ENCODE measurements at regions not wholly inside any gene's neighbourhood (a gene's known extent, or its start where the extent isn't known, plus 50 kb on each side); places are given as distances from the start of the nearest gene placed in this dataset.

GRCh38 chr17:36823850-36824677, 113.2 kb upstream of the LHX1 start (continued):
- TF ChIP-seq CBX5 (IDR thresholded peaks at IDR 0.05; ENCODE audit: low read depth, low read length) (no peak), CTBP2 (IDR thresholded peaks at IDR 0.05; ENCODE audit: borderline replicate concordance, insufficient read depth, insufficient read length, low read length) (no peak), RNF2 (IDR thresholded peaks at IDR 0.05; ENCODE audit: borderline replicate concordance, low read depth, low read length, missing control alignments, poor library complexity, severe bottlenecking) (no peak)
